Body of pancreas (tissue), 4 donors: ENCODE measurements at regions not wholly inside any gene's neighbourhood (a gene's known extent, or its start where the extent isn't known, plus 50 kb on each side); places are given as distances from the start of the nearest gene placed in this dataset.

Source experiments
- CTCF ChIP-seq, 7 experiments: fragments of 450-650 bp in 4 of 7; fragments of 200-600 bp in 3 of 7; sonication (generic) in 3 of 7; IDR thresholded peaks; one replicate each; pipeline ENCODE4 v1.5.1; 2016 to 2019; ENCODE audit warnings: antibody characterized with exemption in 7 of 7
- POLR2A ChIP-seq, 3 donors: fragments of 450-650 bp; IDR thresholded peaks; one replicate each; pipeline ENCODE4 v1.6.1; 2016; ENCODE audit warnings: antibody characterized with exemption in 3 of 3, mild to moderate bottlenecking in 2 of 3

- TF ChIP-seq CTCF (IDR thresholded peaks at IDR 0.05), result no peak
- TF ChIP-seq POLR2A (IDR thresholded peaks at IDR 0.05), result no peak
Observed at GRCh38 chr3:65151666-65152065, 463.9 kb upstream of the ADAMTS9 start.
